ENCODE measurements at regions not wholly inside any gene's neighbourhood (a gene's known extent, or its start where the extent isn't known, plus 50 kb on each side); places are given as distances from the start of the nearest gene placed in this dataset.
"Not testable (repeated sequence)": the region's sequence is repeated elsewhere in the genome, so short reads cannot be mapped to it uniquely, and the experiment has no call there.

GRCh38 chr4:28514766-28515165 lies 1654.1 kb downstream of the STIM2 start:
- DNase-seq; H4K8ac ChIP-seq (ENCODE audit: low read depth, low read length); H3K27ac ChIP-seq (ENCODE audit: low read depth, low read length); H3K79me2 ChIP-seq (ENCODE audit: control insufficient read depth, insufficient read depth, low read length); H3K4me2 ChIP-seq (ENCODE audit: low read length); H3K4me3 ChIP-seq (ENCODE audit: low read length); H3K9ac ChIP-seq (ENCODE audit: low read length); H2BK15ac ChIP-seq (replicated peaks; ENCODE audit: low read depth); H3K56ac ChIP-seq (ENCODE audit: low read length); H3K4me1 ChIP-seq (ENCODE audit: control insufficient read depth, low read depth, low read length); H3K27me3 ChIP-seq (ENCODE audit: insufficient read depth, low read length, poor library complexity); H2AK5ac ChIP-seq (ENCODE audit: low read length); H3K23ac ChIP-seq (ENCODE audit: low read length); H3K4ac ChIP-seq (ENCODE audit: low read depth, low read length); H3K36me3 ChIP-seq (ENCODE audit: control insufficient read depth, insufficient read depth, low read length); H4K5ac ChIP-seq (ENCODE audit: low read length); H3K18ac ChIP-seq (ENCODE audit: low read length); H3K79me1 ChIP-seq (ENCODE audit: low read length); H2BK120ac ChIP-seq (ENCODE audit: low read depth, low read length); H2BK5ac ChIP-seq (ENCODE audit: low read length): not testable (repeated sequence)
- no CpG with 5 or more reads among the region's 30 CpGs for WGBS (ENCODE audit: extremely low coverage, insufficient coverage, low lambda C conversion rate)

GRCh38 chr4:28518561-28519165 lies 1658.0 kb downstream of the STIM2 start:
- Histone ChIP-seq H3K27ac (ENCODE audit: low read depth, low read length) (no peak overlapping the region), H3K36me3 (ENCODE audit: control insufficient read depth, insufficient read depth, low read length) (no peaks in the 10 kb centered on the region), H2BK15ac (replicated peaks; ENCODE audit: low read depth) (no peak overlapping the region), H3K27me3 (ENCODE audit: insufficient read depth, low read length, poor library complexity) (no peaks in the 10 kb centered on the region), H2BK5ac (ENCODE audit: low read length) (no peak overlapping the region), H2AK5ac (ENCODE audit: low read length) (no peak overlapping the region), H3K79me2 (ENCODE audit: control insufficient read depth, insufficient read depth, low read length) (no peaks in the 10 kb centered on the region), H4K5ac (ENCODE audit: low read length) (no peak overlapping the region), H3K23ac (ENCODE audit: low read length) (no peak overlapping the region), H3K4me2 (ENCODE audit: low read length) (no peak overlapping the region), H3K18ac (ENCODE audit: low read length) (no peak overlapping the region), H3K4ac (ENCODE audit: low read depth, low read length) (no peak overlapping the region), H3K9ac (ENCODE audit: low read length) (no peak overlapping the region), H3K56ac (ENCODE audit: low read length) (no peak overlapping the region), H4K8ac (ENCODE audit: low read depth, low read length) (no peak overlapping the region), H3K4me1 (ENCODE audit: control insufficient read depth, low read depth, low read length) (no peaks in the 10 kb centered on the region), H2BK120ac (ENCODE audit: low read depth, low read length) (no peak overlapping the region), H3K4me3 (ENCODE audit: low read length) (no peak overlapping the region), H3K79me1 (ENCODE audit: low read length) (no peaks in the 10 kb centered on the region)
- no CpG with 5 or more reads among the region's 1 CpG for WGBS (ENCODE audit: extremely low coverage, insufficient coverage, low lambda C conversion rate)
- no peak for DNase-seq

- H2BK15ac ChIP-seq (replicated peaks; ENCODE audit: low read depth), result no peak overlapping the region
- no peak overlapping the region for H3K4me3 ChIP-seq (ENCODE audit: low read length)
- H3K79me2 ChIP-seq (ENCODE audit: control insufficient read depth, insufficient read depth, low read length), result no peaks in the 10 kb centered on the region
- no peak overlapping the region for H2AK5ac ChIP-seq (ENCODE audit: low read length)
- H3K4ac ChIP-seq (ENCODE audit: low read depth, low read length), result no peak overlapping the region
- no peaks in the 10 kb centered on the region for H3K4me1 ChIP-seq (ENCODE audit: control insufficient read depth, low read depth, low read length)
- H2BK120ac ChIP-seq (ENCODE audit: low read depth, low read length), result no peak overlapping the region
- no CpG with 5 or more reads among the region's 3 CpGs for WGBS (ENCODE audit: extremely low coverage, insufficient coverage, low lambda C conversion rate)
- no peak overlapping the region for H3K4me2 ChIP-seq (ENCODE audit: low read length)
- DNase-seq, result no peak
- H3K56ac ChIP-seq (ENCODE audit: low read length), result no peak overlapping the region
- no peak overlapping the region for H4K8ac ChIP-seq (ENCODE audit: low read depth, low read length)
- no peaks in the 10 kb centered on the region for H3K79me1 ChIP-seq (ENCODE audit: low read length)
- no peak overlapping the region for H3K18ac ChIP-seq (ENCODE audit: low read length)
- no peaks in the 10 kb centered on the region for H3K27me3 ChIP-seq (ENCODE audit: insufficient read depth, low read length, poor library complexity)
- H2BK5ac ChIP-seq (ENCODE audit: low read length), result no peak overlapping the region
- H3K23ac ChIP-seq (ENCODE audit: low read length), result no peak overlapping the region
- no peak overlapping the region for H3K27ac ChIP-seq (ENCODE audit: low read depth, low read length)
- no peaks in the 10 kb centered on the region for H3K36me3 ChIP-seq (ENCODE audit: control insufficient read depth, insufficient read depth, low read length)
- H3K9ac ChIP-seq (ENCODE audit: low read length), result no peak overlapping the region
- H4K5ac ChIP-seq (ENCODE audit: low read length), result no peak overlapping the region
These were observed 1663.1 kb downstream of the STIM2 start for GRCh38 chr4:28523681-28524190.

- no CpG with 5 or more reads among the region's 2 CpGs for WGBS (ENCODE audit: extremely low coverage, insufficient coverage, low lambda C conversion rate)
- Histone ChIP-seq H3K56ac (ENCODE audit: low read length) (no peak overlapping the region), H3K23ac (ENCODE audit: low read length) (no peak overlapping the region), H3K79me2 (ENCODE audit: control insufficient read depth, insufficient read depth, low read length) (no peaks in the 10 kb centered on the region), H3K9ac (ENCODE audit: low read length) (no peak overlapping the region), H3K27ac (ENCODE audit: low read depth, low read length) (no peak overlapping the region), H2BK5ac (ENCODE audit: low read length) (no peak overlapping the region), H3K4me3 (ENCODE audit: low read length) (no peak overlapping the region), H2AK5ac (ENCODE audit: low read length) (no peak overlapping the region), H3K18ac (ENCODE audit: low read length) (no peak overlapping the region), H4K8ac (ENCODE audit: low read depth, low read length) (no peak overlapping the region), H3K27me3 (ENCODE audit: insufficient read depth, low read length, poor library complexity) (no peaks in the 10 kb centered on the region), H3K4me1 (ENCODE audit: control insufficient read depth, low read depth, low read length) (no peaks in the 10 kb centered on the region), H3K4me2 (ENCODE audit: low read length) (no peak overlapping the region), H3K79me1 (ENCODE audit: low read length) (no peaks in the 10 kb centered on the region), H4K5ac (ENCODE audit: low read length) (no peak overlapping the region), H3K4ac (ENCODE audit: low read depth, low read length) (no peak overlapping the region), H2BK15ac (replicated peaks; ENCODE audit: low read depth) (no peak overlapping the region), H2BK120ac (ENCODE audit: low read depth, low read length) (no peak overlapping the region), H3K36me3 (ENCODE audit: control insufficient read depth, insufficient read depth, low read length) (no peaks in the 10 kb centered on the region)
- no peak for DNase-seq
These were observed 1675.5 kb downstream of the STIM2 start for GRCh38 chr4:28536124-28536523.

GRCh38 chr4:28545986-28546385 lies 1685.3 kb downstream of the STIM2 start:
- DNase-seq, result no peak
- Histone ChIP-seq H3K4me1 (ENCODE audit: control insufficient read depth, low read depth, low read length) (no peaks in the 10 kb centered on the region), H3K36me3 (ENCODE audit: control insufficient read depth, insufficient read depth, low read length) (no peaks in the 10 kb centered on the region), H3K18ac (ENCODE audit: low read length) (no peak overlapping the region), H3K56ac (ENCODE audit: low read length) (no peak overlapping the region), H3K4ac (ENCODE audit: low read depth, low read length) (no peak overlapping the region), H3K79me2 (ENCODE audit: control insufficient read depth, insufficient read depth, low read length) (no peaks in the 10 kb centered on the region), H3K4me2 (ENCODE audit: low read length) (no peak overlapping the region), H3K4me3 (ENCODE audit: low read length) (no peak overlapping the region), H3K9ac (ENCODE audit: low read length) (no peak overlapping the region), H2BK15ac (replicated peaks; ENCODE audit: low read depth) (no peak overlapping the region), H3K27me3 (ENCODE audit: insufficient read depth, low read length, poor library complexity) (no peaks in the 10 kb centered on the region), H2AK5ac (ENCODE audit: low read length) (no peak overlapping the region), H4K5ac (ENCODE audit: low read length) (no peak overlapping the region), H2BK120ac (ENCODE audit: low read depth, low read length) (no peak overlapping the region), H3K27ac (ENCODE audit: low read depth, low read length) (no peak overlapping the region), H4K8ac (ENCODE audit: low read depth, low read length) (no peak overlapping the region), H3K79me1 (ENCODE audit: low read length) (no peaks in the 10 kb centered on the region), H3K23ac (ENCODE audit: low read length) (no peak overlapping the region), H2BK5ac (ENCODE audit: low read length) (no peak overlapping the region)
- no CpG with 5 or more reads among the region's 1 CpG for WGBS (ENCODE audit: extremely low coverage, insufficient coverage, low lambda C conversion rate)

GRCh38 chr4:28548136-28548535 lies 1687.5 kb downstream of the STIM2 start:
- Histone ChIP-seq H2BK120ac (ENCODE audit: low read depth, low read length) (no peak overlapping the region), H2BK5ac (ENCODE audit: low read length) (no peak overlapping the region), H3K79me2 (ENCODE audit: control insufficient read depth, insufficient read depth, low read length) (no peaks in the 10 kb centered on the region), H3K9ac (ENCODE audit: low read length) (no peak overlapping the region), H4K8ac (ENCODE audit: low read depth, low read length) (no peak overlapping the region), H3K23ac (ENCODE audit: low read length) (no peak overlapping the region), H3K4ac (ENCODE audit: low read depth, low read length) (no peak overlapping the region), H3K36me3 (ENCODE audit: control insufficient read depth, insufficient read depth, low read length) (no peaks in the 10 kb centered on the region), H3K79me1 (ENCODE audit: low read length) (no peaks in the 10 kb centered on the region), H3K4me3 (ENCODE audit: low read length) (no peak overlapping the region), H3K18ac (ENCODE audit: low read length) (no peak overlapping the region), H2BK15ac (replicated peaks; ENCODE audit: low read depth) (no peak overlapping the region), H4K5ac (ENCODE audit: low read length) (no peak overlapping the region), H3K27ac (ENCODE audit: low read depth, low read length) (no peak overlapping the region), H3K56ac (ENCODE audit: low read length) (no peak overlapping the region), H2AK5ac (ENCODE audit: low read length) (no peak overlapping the region), H3K27me3 (ENCODE audit: insufficient read depth, low read length, poor library complexity) (no peaks in the 10 kb centered on the region), H3K4me2 (ENCODE audit: low read length) (no peak overlapping the region), H3K4me1 (ENCODE audit: control insufficient read depth, low read depth, low read length) (no peaks in the 10 kb centered on the region)
- DNase-seq, result no peak
- WGBS (ENCODE audit: extremely low coverage, insufficient coverage, low lambda C conversion rate), result no CpG with 5 or more reads among the region's 3 CpGs

Data from mesendoderm (in vitro differentiated cells).